HG03520 (cell line): ENCODE measurements at regions not wholly inside any gene's neighbourhood (a gene's known extent, or its start where the extent isn't known, plus 50 kb on each side); places are given as distances from the start of the nearest gene placed in this dataset.
A peak's percentile ranks its signal among the peaks of the same experiment; 100 is the strongest.
"Not testable (repeated sequence)": the region's sequence is repeated elsewhere in the genome, so short reads cannot be mapped to it uniquely, and the experiment has no call there.

Experiments used
- ATAC-seq: cut with Tn5 transposase; IDR thresholded peaks from one replicate; pipeline ENCODE4 v1.9.1; 2021; ENCODE audit warnings: mild to moderate bottlenecking, moderate library complexity; ENCODE audit not compliant: unreplicated experiment

DNA sequence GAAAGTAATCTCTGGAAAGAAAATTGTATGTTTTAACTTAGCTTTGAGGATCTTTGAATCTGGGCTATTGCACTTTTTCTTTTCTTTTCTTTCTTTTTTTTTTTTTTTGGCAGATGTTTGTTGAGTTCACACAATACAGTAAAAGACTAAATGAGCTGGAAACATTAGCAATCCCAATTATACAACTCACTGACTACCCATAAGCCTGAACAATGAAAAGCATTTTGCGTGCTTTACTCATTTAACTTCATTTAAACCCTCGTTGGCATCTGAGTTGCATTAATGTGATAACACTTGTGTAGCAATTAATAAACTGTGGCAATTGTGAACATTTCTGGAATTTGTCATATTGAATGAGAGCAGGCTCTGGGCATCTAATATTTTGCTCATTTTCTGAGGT, 269.4 kb upstream of the RBMS3 start:
- no peak for ATAC-seq

DNA sequence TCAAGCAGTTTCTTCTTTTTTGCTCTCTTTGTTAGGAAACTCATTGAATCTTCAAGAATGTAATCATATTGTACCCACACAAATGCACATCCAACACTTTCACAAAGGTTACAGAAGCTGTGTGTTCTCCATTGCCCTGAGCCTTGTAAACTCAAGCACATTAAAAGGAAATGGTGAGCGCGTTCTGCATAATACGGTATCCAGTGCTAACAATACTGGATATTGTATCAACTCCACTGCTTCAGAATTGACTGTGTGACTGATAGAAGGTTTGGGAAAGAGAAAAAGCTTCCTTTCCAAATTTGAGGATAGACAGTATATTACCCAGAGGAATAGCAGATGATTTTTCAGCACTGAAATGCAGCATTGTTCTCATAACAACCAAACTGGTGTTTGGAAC, 268.9 kb upstream of the RBMS3 start:
- no peak for ATAC-seq

DNA sequence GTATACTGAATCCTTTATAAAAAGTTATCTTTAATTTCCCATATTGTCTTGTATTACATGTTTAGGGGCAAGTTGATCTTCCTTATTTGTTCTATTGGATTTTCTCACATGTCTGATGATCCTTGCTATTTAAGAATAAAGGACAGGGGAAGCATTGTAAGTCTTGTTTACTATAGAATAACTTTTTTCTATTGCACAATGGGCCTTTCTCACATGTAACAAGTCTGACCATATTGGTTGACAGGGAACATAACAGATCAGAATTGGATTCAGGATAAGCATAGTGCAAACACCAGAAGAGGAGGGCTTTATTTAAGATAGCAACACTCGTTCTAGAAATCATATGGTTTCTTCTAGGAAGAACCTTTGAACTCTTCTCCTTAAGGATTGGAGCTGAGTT, 257.9 kb upstream of the RBMS3 start:
- no peak for ATAC-seq

DNA sequence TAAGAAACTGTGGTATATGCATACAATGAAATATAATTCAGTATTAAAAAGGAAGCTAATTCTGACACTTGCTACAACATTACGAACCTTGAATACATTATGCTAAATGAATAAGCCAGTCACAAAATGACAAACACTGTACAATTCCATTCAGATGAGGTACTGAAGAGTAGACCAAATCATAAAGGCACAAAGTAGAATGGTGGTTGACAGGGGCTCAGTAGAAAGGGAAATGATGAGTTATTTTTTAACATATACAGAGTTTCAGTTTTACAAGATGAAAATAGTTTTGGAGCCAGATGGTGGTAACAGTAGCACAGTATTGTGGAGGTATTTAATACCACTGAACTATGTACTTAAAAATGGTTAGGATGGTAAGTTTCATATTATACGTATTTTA, 254.6 kb upstream of the RBMS3 start:
- ATAC-seq, result peak; percentile 94

DNA sequence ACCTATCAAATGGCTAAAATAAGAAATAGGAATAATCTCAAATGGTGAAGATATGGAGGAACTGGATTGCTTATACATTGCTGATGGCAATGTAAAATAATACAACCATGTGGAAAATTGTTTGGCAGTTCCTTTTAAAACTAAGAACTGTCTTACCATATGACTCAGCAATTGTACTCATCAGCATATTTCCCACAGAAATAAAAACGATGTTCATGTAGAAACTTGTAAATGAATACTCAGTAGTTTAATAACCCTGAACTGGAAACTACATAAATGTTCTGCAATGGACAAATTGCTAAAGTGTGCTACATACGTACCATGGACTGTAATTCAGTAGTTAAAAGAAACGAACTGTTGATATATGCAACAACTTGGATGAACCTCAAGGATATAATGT, 253.9 kb upstream of the RBMS3 start:
- no peak for ATAC-seq

DNA sequence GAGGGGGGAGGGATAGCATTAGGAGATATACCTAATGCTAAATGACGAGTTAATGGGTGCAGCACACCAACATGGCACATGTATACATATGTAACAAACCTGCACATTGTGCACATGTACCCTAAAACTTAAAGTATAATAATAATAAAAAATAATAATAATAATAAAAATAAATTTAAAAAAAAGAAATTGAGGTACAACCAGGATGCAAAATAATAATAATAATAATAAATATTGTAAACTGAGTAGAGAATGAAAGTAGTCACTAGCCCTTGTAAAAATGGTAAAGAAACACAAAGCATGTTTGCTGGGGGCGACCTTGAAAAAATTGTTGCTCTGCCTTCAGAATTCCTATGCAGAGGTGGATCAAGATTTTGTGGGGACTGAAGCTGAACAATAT, 249.7 kb upstream of the RBMS3 start:
- not testable (repeated sequence) for ATAC-seq

DNA sequence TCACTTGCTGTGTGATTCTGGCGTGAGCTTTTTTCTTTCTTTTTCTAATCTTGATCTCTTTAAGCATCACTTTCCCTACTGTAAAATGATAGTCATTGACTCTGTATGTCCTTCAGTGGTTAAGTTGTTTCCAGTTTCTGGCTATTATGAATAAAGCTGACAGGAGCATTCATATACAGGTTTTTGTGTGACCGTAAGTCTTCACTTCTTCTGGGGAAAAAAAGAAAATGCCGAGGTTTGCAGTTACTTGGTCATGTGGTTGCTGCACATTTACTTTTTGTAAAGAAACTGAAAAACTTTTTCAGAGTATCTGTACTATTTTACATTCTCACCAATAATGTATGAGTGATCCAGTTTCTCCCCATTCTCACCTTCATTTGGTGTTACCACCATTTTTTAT, 247.4 kb upstream of the RBMS3 start:
- no peak for ATAC-seq

DNA sequence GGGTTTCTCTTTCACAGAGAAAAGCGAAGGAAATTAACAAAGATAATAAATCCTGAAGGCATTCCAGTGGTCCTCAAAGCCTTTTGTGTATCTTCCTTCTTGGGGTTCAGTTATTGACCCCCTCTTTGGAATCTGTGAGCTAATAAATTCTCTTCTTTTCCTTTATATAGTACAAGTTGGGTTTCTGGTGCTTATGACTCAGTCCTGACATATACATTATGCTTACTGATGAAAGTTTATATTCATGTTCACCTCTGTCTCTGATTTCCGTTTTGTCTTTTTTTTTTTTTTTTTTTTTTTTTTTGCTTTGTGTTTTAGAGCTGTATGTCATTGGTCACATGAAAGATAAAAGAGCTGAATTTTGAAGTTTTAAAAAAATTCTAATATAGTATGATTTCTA, 230.7 kb upstream of the RBMS3 start:
- no peak for ATAC-seq

DNA sequence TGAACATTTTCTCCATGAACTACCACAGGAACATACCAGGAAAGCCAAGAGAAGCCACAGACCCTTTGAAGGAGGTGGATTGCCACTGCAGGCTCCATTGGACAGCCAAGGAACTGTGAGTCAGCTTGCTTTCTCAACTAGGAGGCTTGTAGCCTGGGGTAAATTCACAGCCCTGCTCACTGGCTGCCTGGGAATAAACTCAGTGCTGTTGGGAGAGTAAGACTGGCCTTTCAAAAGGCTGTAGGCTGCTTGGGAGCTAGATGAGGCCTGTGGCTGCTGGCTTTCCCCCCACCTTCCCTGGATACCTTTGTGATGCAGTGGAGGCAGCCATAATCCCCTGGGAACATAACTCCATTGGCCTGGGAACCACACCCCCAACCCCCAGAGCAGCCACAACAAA, 223.5 kb upstream of the RBMS3 start:
- ATAC-seq, result no peak

DNA sequence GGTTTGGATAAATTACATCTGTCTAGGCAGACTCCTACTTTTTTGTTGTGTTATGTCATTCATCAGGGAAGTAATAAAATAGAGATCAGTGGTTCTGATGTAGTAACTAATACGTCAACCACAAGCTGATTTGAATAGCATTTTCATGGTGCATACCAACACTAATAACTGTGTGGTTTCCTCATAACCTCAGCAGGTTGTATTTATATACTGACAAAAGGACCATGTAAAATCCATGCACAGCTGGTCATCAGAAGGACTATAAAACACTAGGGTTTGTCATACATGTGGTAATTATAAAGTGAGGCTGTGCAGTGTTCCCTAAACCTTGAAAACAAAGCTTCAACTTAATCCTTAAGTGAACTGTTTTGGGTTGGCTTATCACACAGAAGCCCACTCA, 216.8 kb upstream of the RBMS3 start:
- no peak for ATAC-seq

DNA sequence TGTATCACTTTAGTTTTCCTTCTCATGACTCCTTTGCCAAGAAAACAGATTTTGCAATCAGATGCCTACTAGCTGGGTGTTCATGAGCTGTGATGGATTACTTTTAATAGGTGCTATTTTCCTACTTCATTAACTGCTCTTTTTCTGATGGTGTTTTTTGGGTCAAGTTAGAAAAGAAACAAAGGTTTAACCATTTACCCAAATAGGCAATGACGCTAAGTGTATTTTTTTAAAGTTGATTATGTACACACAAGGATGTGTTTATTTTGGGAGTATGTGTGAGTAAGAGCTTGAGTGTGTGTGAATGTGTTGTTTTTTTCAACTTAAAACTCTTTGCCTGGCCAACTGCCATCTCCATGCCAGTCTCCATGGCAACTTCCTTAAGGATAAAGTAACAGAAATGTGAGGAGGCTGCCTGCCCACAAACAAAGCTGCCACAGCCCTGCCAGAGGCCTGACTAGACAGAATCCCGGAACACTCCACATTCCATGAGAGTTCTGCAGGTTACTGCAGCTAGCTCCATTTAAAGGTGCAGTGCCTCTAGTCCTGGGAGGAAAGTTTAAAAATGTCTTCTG, 215.6 kb upstream of the RBMS3 start:
- no peak for ATAC-seq

DNA sequence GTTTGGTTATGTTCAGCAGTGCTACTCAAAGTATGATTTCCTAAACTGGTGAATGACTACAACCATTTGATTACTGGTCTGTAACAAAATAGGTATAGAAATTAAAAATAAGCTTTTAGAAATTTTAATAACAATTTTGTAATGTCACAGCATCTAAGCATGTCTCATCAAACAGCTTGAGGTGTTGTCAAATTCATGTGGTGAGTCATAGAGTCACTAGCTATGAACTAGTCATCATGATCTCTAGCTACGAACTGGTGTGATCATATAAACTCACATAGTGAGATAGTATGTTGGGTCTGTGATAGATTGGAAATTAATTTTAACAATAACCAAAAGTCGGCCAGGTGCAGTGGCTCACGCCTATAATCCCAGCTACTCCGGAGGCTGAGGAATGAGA, 213.9 kb upstream of the RBMS3 start:
- ATAC-seq, result no peak

DNA sequence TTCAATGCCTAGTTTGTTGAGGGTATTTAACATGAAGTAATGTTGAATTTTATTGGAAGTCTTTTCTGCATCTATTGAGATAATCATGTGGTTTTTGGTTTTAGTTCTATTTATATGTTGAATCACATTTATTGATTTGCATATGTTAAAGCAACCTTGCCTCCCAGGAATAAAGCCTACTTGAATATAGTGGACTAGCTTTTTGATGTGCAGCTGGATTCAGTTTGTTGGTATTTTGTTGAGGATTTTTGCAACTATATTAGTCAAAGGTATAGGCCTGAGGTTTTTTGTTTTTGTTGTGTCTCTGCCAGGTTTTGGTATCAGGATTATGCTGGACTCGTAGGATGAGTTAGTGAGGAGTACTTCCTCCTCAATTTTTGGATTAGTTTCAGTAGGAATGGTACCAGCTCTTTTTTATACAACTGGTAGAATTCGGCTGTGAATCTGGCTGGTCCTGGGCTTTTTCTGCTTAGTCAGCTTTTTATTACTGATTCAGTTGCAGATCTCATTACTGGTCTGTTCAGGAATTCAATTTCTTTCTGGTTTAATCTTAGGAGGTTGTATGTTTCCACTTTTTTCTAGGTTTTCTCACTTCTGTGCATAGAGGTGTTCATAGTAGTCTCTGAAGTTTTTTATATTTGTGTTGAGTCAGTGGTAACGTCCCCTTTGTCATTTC, 209.8 kb upstream of the RBMS3 start:
- ATAC-seq, result no peak

DNA sequence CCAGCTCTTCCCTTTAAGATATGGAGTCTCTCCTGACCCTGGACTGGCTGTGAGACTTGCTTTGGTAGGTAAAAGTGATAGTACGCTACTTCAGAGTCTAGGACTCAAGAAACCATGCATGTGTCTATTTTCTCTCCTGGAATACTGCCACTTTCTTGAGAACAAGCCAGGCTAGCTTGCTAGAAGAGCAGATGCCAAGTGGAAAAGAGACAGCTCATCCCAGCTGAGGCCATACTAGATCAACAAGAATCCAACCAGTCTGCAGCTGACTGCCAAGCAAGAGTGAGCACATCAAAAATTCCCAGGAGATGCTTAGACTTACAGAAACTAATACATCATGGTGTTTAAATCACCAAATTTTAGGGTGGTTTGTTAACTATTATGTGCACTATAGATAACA, 208.3 kb upstream of the RBMS3 start:
- no peak for ATAC-seq

DNA sequence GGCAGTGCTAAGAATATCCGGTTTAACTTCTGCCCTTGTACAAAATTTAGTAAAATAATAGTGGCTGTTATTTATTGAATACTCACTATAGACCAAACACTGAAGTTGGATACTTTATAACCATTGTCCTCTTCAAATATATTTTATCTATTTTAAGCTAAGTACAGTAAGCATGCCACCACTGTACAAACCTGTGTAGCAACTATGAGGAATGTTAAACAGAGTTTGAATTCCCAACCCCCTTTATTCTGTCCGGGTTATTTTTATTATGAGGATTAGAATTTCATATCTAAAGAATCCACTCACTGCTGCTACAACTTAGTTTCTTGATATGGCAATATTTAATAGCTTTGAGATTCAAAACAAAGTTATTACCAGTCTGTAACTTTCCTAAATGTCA, 203.5 kb upstream of the RBMS3 start:
- ATAC-seq, result no peak

DNA sequence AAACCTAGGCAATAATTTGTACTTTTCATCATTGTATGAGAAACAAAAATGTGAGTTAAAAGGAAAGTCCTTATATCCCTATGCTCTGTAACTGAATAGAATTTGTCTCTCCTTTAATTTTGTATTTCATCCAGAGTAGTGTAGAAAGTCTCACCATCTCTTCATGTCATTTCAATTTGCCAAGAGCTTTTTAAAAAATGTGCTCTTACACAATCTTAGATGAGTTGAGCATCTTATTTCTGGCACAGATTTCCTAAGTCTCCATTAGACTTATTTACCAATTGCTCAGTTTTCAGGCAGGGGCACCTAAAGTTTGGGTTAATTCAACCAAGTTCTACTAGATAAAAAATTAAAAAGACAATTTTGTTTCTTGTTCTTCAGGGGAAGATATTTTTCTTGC, 201.5 kb upstream of the RBMS3 start:
- no peak for ATAC-seq

DNA sequence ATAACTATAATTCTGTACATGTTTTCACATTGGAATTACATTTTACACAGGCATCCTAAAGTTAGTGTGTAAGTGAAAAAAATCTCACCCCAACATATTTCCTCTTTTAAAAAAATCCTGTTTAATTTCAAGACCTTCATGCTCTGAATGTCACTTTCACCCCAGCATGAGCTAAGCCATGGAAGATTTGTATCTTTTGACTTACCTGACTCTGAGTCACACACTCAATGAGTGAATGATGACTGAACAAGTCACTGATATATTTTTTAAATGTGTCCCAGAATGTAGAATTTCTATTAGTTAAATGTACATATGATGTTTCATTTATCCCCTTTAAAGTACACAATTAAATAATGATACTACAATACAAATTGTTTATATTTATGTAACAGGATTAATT, 199.9 kb upstream of the RBMS3 start:
- no peak for ATAC-seq

DNA sequence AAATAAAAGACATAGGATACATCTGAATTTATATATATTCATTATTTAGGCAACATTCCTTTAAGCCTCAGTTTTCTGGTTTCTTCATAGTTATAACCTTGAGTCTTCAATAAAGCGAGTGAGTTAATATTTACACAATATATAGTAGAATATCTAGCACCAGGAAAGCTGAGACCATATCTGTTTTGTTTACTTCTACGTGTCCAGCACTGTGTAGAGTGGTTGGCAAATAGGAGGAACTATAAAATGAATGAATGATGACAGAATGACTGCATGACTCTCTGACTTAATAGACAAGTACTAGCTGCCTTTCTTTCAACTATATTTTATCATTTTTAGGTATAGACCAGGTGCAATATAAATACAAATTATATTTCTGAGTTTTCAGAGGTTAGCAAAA, 197.8 kb upstream of the RBMS3 start:
- no peak for ATAC-seq

DNA sequence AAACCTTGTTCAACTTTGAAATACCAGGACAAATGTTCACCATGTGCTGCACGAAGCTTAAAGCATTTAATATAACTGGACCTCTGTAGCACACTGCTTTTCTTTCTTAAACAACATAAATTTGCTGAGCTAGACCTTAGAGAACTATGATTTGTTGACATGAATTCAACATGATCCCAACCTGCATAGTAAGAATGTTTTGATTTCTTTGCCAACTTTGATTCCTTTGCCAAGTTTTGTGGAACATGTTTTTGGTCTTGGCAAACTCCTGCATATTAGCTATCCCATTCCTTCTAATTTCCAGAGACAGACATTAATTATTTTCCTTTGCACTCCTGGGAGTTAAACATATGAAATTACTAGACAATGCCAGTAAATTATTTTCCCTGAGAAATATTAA, 197.2 kb upstream of the RBMS3 start:
- ATAC-seq, result no peak

DNA sequence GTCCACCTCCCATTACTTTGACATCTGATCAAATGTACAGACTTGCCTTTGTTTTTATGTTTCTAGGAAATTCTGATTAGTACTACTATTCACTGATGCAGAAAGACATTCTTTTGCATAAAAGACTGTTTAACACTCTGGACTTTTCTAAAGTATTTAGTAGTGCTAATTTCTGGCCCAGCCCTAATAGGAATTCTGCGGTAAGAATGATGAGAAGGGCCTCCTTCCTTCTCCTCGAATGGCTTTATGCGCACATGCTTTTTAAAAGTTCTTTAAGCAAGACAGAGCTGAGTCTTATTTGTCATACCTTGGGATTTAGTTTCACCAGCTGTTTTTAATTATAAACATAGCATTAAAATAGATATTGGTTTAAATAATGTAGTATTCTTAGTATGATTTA, 192.3 kb upstream of the RBMS3 start:
- ATAC-seq, result no peak

DNA sequence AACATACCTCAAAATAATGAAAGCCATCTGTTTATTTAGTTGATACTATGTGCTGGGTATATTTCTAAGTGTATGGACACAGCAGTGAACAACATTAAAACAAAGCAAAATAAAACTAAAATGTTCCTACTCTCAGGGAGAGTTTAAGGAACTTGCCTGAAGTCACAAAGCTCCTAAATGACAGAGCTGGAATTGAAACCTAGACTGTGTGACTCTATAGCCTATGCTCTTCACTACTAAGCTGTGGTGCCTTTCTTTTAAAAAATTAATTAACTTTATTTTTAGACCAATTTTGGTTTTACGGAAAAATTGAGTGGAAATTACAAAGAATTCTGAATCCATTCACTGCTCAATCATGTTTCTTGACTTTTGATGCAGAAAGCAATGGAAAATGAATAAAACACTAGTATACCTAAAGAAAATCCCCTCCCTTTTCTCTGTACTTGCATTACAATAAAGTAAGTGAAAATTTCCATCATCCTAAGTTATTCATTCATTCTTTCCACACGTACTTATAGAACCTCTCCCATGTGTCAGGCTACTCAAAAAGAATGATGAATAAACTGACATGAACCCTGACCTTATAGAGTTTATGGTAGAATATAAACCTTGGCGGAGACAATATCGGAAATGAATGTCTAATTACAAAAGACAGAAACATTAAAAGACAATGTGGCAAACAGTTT, 189.8 kb upstream of the RBMS3 start:
- ATAC-seq, result no peak

DNA sequence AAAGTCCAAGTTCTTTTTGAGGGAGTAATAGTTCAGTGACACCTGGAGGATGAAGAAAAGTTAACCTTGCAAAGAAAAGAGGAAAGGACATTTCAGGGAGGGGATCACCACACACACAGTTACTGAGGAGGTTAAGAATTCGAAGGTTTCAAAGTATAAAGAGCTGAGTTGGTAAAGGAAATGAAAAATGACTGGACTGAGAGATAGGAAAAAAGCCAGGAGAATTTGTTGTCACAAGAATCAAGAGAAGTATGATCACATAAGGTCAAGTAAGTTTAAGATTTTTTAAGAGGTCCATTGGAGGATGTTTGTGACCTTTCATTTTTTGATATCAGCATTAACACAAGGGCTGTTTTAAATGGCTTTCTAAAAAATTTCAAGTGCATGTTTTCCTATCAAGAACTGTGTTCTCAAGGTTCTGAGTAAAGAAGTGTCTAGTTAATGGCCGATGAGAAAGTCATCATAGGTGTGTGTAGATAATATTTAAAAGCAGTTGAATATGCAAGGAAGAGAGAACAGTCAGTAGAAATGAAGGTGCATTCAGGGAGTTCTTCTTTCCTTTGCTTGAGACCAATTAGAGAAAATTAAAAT, 189.2 kb upstream of the RBMS3 start:
- no peak for ATAC-seq
